Endothelial cell of umbilical vein (primary cell): ENCODE measurements at regions not wholly inside any gene's neighbourhood (a gene's known extent, or its start where the extent isn't known, plus 50 kb on each side); places are given as distances from the start of the nearest gene placed in this dataset.

Source experiments
- BruUV-seq: library from RNA; stranded (reverse); fragments of 400-500 nt; replicated peaks from 2 replicates; lab custom pipeline; 2021; lab: Mats Ljungman, UMichigan
- CTCF ChIA-PET: fragments of 300-600, 350-600 bp; sonication (Branson Sonifier 250); formaldehyde crosslinking; loops from one replicate; lab custom pipeline; 2021; ENCODE audit warnings: antibody characterized with exemption, inconsistent platforms; lab: Charles Lee
- POLR2A ChIA-PET: fragments of 300-600, 350-600 bp; sonication (Branson Sonifier 250); formaldehyde crosslinking; loops from one replicate; lab custom pipeline; 2021; ENCODE audit warnings: antibody characterized with exemption, inconsistent platforms; lab: Charles Lee
- DNase-seq: peaks from one replicate; pipeline ENCODE4 v3.0.0-alpha.2; 2011; ENCODE audit warnings: low read depth, low spot score
- FAIRE-seq: peaks from 2 replicates; lab custom pipeline; 2011; peaks lifted over from hg19 to GRCh38; lab: Jason Lieb, UNC
- H2AFZ ChIP-seq: 2 replicates; pipeline ENCODE4 v1.6.0; 2012; ENCODE audit warnings: low read depth, low read length, control low read depth, inconsistent platforms
- H3K27ac ChIP-seq: 2 replicates; pipeline ENCODE4 v1.5.1; 2011; ENCODE audit warnings: low read depth, mild to moderate bottlenecking, control low read depth, low read length, moderate library complexity; ENCODE audit not compliant: insufficient read depth
- H3K27me3 ChIP-seq, 2 experiments: 2 replicates each; pipeline versions ENCODE4 v1.6.0 to v1.6.1; 2011; ENCODE audit warnings: low read length in 2 of 2, mixed read lengths in 1 of 2; ENCODE audit not compliant: control insufficient read depth in 2 of 2, insufficient read depth in 2 of 2
- H3K36me3 ChIP-seq, 2 experiments: 2 replicates in 1 of 2; 3 replicates in 1 of 2; pipeline ENCODE4 v1.5.1; 2011; ENCODE audit warnings: low read length in 2 of 2, mild to moderate bottlenecking in 1 of 2, moderate library complexity in 1 of 2; ENCODE audit not compliant: control insufficient read depth in 2 of 2, insufficient read depth in 2 of 2; ENCODE audit errors: extremely low read depth in 1 of 2
- H3K4me1 ChIP-seq: 3 replicates; pipeline ENCODE4 v1.5.1; 2011; ENCODE audit warnings: mild to moderate bottlenecking, low read length; ENCODE audit not compliant: control insufficient read depth, insufficient read depth; ENCODE audit errors: extremely low read depth
- H3K4me2 ChIP-seq: 2 replicates; pipeline ENCODE4 v1.6.1; 2011; ENCODE audit warnings: low read length, control low read depth, mixed read lengths; ENCODE audit not compliant: insufficient read depth
- H3K4me3 ChIP-seq, 3 experiments: fragments of 200-600 bp in 1 of 3; sonication (generic), shearing (Covaris generic) in 1 of 3; replicated peaks in 1 of 3; 2 replicates each; pipeline ENCODE4 v1.5.1; 2011 to 2016; ENCODE audit warnings: control low read depth in 3 of 3, low read length in 3 of 3, mild to moderate bottlenecking in 2 of 3, inconsistent platforms in 1 of 3, low read depth in 1 of 3, moderate library complexity in 1 of 3; ENCODE audit not compliant: insufficient read depth in 1 of 3
- H3K79me2 ChIP-seq: 2 replicates; pipeline ENCODE4 v1.6.0; 2012; ENCODE audit warnings: low read length, inconsistent platforms; ENCODE audit not compliant: control insufficient read depth, insufficient read depth
- H3K9ac ChIP-seq: replicated peaks from 2 replicates; pipeline ENCODE3; 2011; ENCODE audit warnings: low read length, control low read depth; ENCODE audit not compliant: insufficient read depth; ENCODE audit errors: extremely low read depth
- H3K9me1 ChIP-seq: replicated peaks from 3 replicates; pipeline ENCODE4 v1.6.0; 2011; ENCODE audit warnings: mild to moderate bottlenecking, low read length; ENCODE audit not compliant: control insufficient read depth, insufficient read depth; ENCODE audit errors: extremely low read depth
- H3K9me3 ChIP-seq: replicated peaks from 2 replicates; pipeline ENCODE4 v1.5.1; 2012; ENCODE audit warnings: low read length, inconsistent platforms; ENCODE audit not compliant: control insufficient read depth, insufficient read depth
- H4K20me1 ChIP-seq: replicated peaks from 2 replicates; pipeline ENCODE3; 2011; ENCODE audit warnings: mild to moderate bottlenecking, low read length; ENCODE audit not compliant: control insufficient read depth, insufficient read depth; ENCODE audit errors: extremely low read depth
- EZH2 ChIP-seq: IDR thresholded peaks from 2 replicates; pipeline ENCODE4 v1.6.1; 2012; ENCODE audit warnings: borderline replicate concordance, low read depth, mild to moderate bottlenecking, moderate library complexity, low read length, inconsistent platforms; ENCODE audit not compliant: severe bottlenecking
- FOS ChIP-seq: IDR thresholded peaks from 2 replicates; pipeline ENCODE4 v1.6.1; 2011; ENCODE audit warnings: mild to moderate bottlenecking, low read length, moderate library complexity, borderline replicate concordance; ENCODE audit not compliant: insufficient read depth
- GATA2 ChIP-seq: IDR thresholded peaks from 2 replicates; pipeline ENCODE4 v1.7.0; 2011; ENCODE audit warnings: low read depth, mild to moderate bottlenecking, moderate library complexity, mixed read lengths, low read length; ENCODE audit not compliant: insufficient read length, insufficient read depth
- JUN ChIP-seq: IDR thresholded peaks from 2 replicates; pipeline ENCODE4 v1.6.1; 2011; ENCODE audit warnings: borderline replicate concordance, low read depth; ENCODE audit not compliant: insufficient read length, insufficient read depth
- MYC ChIP-seq: IDR thresholded peaks from one replicate; pipeline ENCODE4 v1.6.1; 2011; ENCODE audit warnings: mild to moderate bottlenecking, low read depth, low read length
- POLR2A ChIP-seq: IDR thresholded peaks from 2 replicates; pipeline ENCODE4 v1.6.1; 2012; ENCODE audit warnings: low read depth, mild to moderate bottlenecking, control low read depth, low read length
- POLR2AphosphoS5 ChIP-seq: IDR thresholded peaks from 2 replicates; pipeline ENCODE4 v1.6.1; 2012; ENCODE audit warnings: low read depth, mild to moderate bottlenecking, control low read depth, low read length, moderate library complexity; ENCODE audit not compliant: insufficient read depth
- dilution Hi-C: fragments of 300-500 bp; cut with MboI; formaldehyde crosslinking; loops from one replicate; pipeline ENCODE4 v1.15.0; 2019; ENCODE audit warnings: low sequenced_read_pairs; ENCODE audit not compliant: extremely low pct_ligation_motif_present
- intact Hi-C: fragments of 100-400 bp; cut with micrococcal nuclease; formaldehyde crosslinking; loops from one replicate; pipeline ENCODE4 v1.10.0; 2022
- TF ChIP-seq, protein P1 (sequence below): IDR thresholded peaks from 2 replicates; pipeline ENCODE4 v1.6.1; 2011; ENCODE audit not compliant: insufficient read depth, insufficient read length
- TF ChIP-seq, protein P2 (sequence below), 2 donors: IDR thresholded peaks; 1 replicate in 1 of 2; 2 replicates in 1 of 2; pipeline ENCODE4 v1.5.1; 2011; ENCODE audit warnings: low read length in 2 of 2, mild to moderate bottlenecking in 2 of 2, moderate library complexity in 2 of 2, control low read depth in 1 of 2, inconsistent platforms in 1 of 2, low read depth in 1 of 2; ENCODE audit not compliant: insufficient read depth in 1 of 2; ENCODE audit errors: extremely low read depth in 1 of 2

DNA sequence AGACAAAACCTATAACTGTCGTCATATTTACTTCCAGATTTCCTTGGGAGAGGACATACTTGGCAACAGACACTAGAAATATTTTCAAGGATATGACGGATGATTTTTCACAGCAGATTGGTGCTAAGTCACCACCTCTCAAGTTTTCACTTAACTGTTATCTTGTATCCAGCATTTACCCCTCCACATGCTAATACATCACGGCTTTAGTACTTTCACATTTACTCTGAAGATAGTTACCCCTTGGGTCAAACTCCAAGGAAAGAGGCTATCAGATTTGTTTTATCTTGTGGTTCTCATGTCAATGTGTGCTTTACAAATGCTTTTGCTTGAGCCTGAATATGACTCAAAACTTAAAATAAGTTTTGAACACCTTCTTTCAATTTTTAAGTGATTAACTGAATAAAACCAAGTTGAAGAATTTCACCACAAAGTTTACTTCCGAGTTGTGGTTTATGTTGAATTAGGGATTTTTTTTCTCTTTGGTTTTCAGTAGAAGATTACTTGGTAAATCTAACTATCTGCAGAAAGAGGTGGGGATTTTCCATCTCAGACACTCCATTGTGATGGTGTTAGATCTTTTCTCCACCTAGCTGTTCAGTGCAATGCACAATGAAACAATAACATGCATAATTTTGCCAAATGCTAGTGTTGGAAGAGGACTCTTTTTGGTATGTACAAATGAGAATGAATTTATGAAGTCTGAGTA, 75.4 kb upstream of the FAT1 start:
- BruUV-seq: no TSS peak
- CTCF ChIA-PET: no interaction called here

More for the DNA sequence above, 75.4 kb upstream of the FAT1 start:
- FAIRE-seq: no peak
- no peak for DNase-seq
- no peaks in the 10 kb centered on the region for H3K4me1 ChIP-seq
- H3K4me3 ChIP-seq: no peak overlapping the region
- H4K20me1 ChIP-seq: no peaks in the 10 kb centered on the region
- intact Hi-C loops: no loop called here
- no peak overlapping the region for H3K9ac ChIP-seq
- no peak overlapping the region for H2AFZ ChIP-seq
- dilution Hi-C loops: no loop called here
- no peaks in the 10 kb centered on the region for H3K9me3 ChIP-seq
- H3K9me1 ChIP-seq: no peaks in the 10 kb centered on the region
- H3K36me3 ChIP-seq: no peaks in the 10 kb centered on the region
- no peak overlapping the region for H3K27ac ChIP-seq
- TF ChIP-seq, protein P1, sequence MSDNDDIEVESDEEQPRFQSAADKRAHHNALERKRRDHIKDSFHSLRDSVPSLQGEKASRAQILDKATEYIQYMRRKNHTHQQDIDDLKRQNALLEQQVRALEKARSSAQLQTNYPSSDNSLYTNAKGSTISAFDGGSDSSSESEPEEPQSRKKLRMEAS: no peak
- TF ChIP-seq EZH2 (no peak), GATA2 (no peak), JUN (no peak), POLR2A (no peak), FOS (no peak), POLR2AphosphoS5 (no peak), MYC (no peak)
- TF ChIP-seq, protein P2, sequence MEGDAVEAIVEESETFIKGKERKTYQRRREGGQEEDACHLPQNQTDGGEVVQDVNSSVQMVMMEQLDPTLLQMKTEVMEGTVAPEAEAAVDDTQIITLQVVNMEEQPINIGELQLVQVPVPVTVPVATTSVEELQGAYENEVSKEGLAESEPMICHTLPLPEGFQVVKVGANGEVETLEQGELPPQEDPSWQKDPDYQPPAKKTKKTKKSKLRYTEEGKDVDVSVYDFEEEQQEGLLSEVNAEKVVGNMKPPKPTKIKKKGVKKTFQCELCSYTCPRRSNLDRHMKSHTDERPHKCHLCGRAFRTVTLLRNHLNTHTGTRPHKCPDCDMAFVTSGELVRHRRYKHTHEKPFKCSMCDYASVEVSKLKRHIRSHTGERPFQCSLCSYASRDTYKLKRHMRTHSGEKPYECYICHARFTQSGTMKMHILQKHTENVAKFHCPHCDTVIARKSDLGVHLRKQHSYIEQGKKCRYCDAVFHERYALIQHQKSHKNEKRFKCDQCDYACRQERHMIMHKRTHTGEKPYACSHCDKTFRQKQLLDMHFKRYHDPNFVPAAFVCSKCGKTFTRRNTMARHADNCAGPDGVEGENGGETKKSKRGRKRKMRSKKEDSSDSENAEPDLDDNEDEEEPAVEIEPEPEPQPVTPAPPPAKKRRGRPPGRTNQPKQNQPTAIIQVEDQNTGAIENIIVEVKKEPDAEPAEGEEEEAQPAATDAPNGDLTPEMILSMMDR (IDR thresholded peaks at IDR 0.05; ENCODE audit: extremely low read depth in 1 of 2, insufficient read depth in 1 of 2, low read depth in 1 of 2, low read length in 2 of 2): no peak
- H3K4me2 ChIP-seq: no peak overlapping the region
- POLR2A ChIA-PET: no interaction called here
- H3K27me3 ChIP-seq: no peaks in the 10 kb centered on the region
- H3K79me2 ChIP-seq: no peaks in the 10 kb centered on the region
